Fibroblast of the conjunctiva (primary cell): ENCODE measurements at regions not wholly inside any gene's neighbourhood (a gene's known extent, or its start where the extent isn't known, plus 50 kb on each side); places are given as distances from the start of the nearest gene placed in this dataset.

Source experiments
- DNase-seq: peaks from one replicate; pipeline ENCODE4 v3.0.0-alpha.2; 2010; ENCODE audit warnings: low read depth

- no peak for DNase-seq
These were observed 382.5 kb downstream of the MED10 start for GRCh38 chr5:5995819-5996218.

- DNase-seq = no peak
These were observed 391.7 kb downstream of the MED10 start for GRCh38 chr5:5986492-5987178.

- no peak for DNase-seq
These were observed 393.0 kb downstream of the MED10 start for GRCh38 chr5:5985332-5985731.

GRCh38 chr5:5983261-5983980 is 394.9 kb downstream of the MED10 start:
- DNase-seq = no peak

GRCh38 chr5:5981562-5981961 is 396.8 kb downstream of the MED10 start:
- DNase-seq = no peak

GRCh38 chr5:5980538-5980895 is 397.8 kb downstream of the MED10 start:
- no peak for DNase-seq

GRCh38 chr5:5979761-5980537 is 398.4 kb downstream of the MED10 start:
- DNase-seq = no peak

GRCh38 chr5:5979377-5979760 is 399.0 kb downstream of the MED10 start:
- DNase-seq = no peak

- DNase-seq = no peak
These were observed 399.6 kb downstream of the MED10 start for GRCh38 chr5:5978501-5979376.

- no peak for DNase-seq
These were observed 407.1 kb downstream of the MED10 start for GRCh38 chr5:5971203-5971602.

- DNase-seq = no peak
These were observed 408.3 kb downstream of the MED10 start for GRCh38 chr5:5969942-5970483.

- DNase-seq = no peak
These were observed 409.4 kb downstream of the MED10 start for GRCh38 chr5:5968981-5969380.

- DNase-seq = no peak
These were observed 410.4 kb downstream of the MED10 start for GRCh38 chr5:5967944-5968343.

GRCh38 chr5:5967373-5967772 is 411.0 kb downstream of the MED10 start:
- no peak for DNase-seq

- no peak for DNase-seq
These were observed 413.2 kb downstream of the MED10 start for GRCh38 chr5:5965132-5965531.

GRCh38 chr5:5964347-5964746 is 414.0 kb downstream of the MED10 start:
- no peak for DNase-seq

- DNase-seq = no peak
These were observed 420.6 kb downstream of the MED10 start for GRCh38 chr5:5957737-5958136.

GRCh38 chr5:5954275-5954598 is 424.1 kb downstream of the MED10 start:
- DNase-seq = no peak

GRCh38 chr5:5953584-5954274 is 424.6 kb downstream of the MED10 start:
- DNase-seq = no peak

GRCh38 chr5:5951953-5952352 is 426.4 kb downstream of the MED10 start:
- DNase-seq = no peak

GRCh38 chr5:5950658-5951057 is 427.7 kb downstream of the MED10 start:
- DNase-seq = no peak
